ENCODE measurements at regions not wholly inside any gene's neighbourhood (a gene's known extent, or its start where the extent isn't known, plus 50 kb on each side); places are given as distances from the start of the nearest gene placed in this dataset.

GRCh38 chr14:95034788-95035187 is 122.5 kb downstream of the DICER1 start:
- no peak for DNase-seq

DNA sequence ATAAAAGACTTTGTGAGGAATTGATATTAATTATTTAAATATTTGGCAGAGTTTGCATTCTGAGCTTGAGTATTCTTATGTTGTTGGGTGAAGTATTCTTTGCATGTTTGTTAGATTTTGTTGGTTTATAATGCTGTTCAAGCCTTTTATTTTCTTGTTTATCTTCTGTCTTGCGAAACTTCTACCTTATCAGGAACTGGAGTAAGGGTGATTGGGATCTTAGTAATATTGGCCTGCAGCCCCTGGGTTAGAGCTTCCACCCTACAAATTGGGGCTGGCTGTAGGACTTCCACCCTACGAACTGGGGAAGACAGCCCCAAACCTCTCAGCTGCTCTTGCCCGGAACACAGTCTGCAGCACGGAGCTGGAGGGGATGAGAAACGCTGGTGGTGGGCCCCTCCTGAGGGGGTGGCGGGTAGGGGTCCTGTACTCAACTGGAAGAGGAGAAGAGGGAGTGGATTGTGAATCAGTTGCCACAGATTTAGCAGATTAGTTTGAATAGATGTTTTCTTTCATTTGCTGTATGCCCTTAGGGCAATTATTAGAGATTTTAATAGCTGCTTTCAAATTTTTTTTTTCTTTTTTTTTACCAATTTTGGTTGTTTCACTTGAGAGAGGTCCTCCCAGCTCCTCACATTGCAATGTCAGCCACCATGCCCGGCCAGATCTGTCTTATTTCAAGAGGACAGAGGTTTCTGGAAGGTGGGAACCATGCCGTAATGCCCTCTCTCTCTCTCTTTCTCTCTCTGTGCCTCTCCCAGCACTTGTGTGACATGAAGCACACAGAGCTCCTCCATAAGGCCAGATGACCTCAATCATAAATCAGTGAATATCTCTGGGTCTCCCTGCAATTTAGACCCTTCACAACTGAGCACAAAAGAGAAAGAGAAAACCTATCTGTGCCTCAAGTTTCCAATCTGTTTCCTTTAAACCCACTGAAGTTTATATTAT is 123.4 kb downstream of the DICER1 start:
- no peak for DNase-seq

- no peak for DNase-seq
These were observed 124.3 kb downstream of the DICER1 start for GRCh38 chr14:95033031-95033430.

DNA sequence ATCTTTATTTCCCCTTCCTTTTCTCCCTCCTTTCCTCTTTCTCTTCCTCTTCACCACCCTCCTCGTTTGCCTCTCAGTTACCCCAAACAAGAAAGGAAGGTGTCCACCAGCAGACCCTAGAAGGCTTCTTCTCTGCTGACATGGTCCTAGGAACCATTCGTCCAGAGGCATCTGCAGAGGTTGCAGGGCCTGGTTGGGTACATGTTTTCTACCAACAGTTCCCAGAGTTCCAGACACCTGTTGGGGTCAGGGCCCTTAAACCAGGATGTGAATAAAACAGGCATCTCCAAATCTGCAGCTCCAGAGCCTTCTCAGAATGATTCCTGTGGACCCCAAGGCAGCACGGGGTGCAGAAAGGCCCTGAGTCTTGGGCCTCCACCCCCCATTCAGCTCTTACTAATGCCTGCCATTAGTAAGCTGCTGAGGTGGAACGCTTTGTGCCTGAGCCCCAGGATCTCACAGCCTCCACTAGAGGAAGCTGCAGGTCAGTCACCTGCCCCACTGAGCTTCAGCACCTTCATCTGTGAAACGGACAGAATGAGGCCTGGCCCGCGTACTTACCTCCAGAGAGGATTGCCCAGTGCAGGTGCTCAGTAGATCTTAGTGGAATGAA is 130.4 kb downstream of the DICER1 start:
- DNase-seq: no peak

DNA sequence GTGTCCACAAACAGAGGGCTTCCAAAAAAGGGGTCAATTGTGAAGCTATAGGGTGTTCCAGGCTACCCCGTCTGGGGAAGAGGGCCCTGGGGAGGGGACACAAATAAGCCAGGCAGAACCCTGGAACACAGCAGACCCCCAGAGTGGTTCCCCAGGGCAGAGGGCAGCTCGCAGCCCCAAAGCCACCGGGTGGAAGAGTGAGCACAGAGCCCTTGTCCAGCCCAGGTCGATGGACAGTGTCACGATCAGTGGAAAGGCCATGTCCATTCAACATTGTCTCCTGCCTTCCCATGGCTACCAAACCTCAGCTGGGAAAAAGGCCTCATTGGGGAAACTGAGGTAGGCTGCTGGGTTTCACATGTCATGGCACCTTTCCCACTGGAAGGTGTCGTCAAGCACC is 131.4 kb downstream of the DICER1 start:
- DNase-seq: no peak

GRCh38 chr14:95025218-95025617 is 132.1 kb downstream of the DICER1 start:
- no peak for DNase-seq

- DNase-seq: no peak
These were observed 132.9 kb downstream of the DICER1 start for GRCh38 chr14:95024380-95024779.

DNA sequence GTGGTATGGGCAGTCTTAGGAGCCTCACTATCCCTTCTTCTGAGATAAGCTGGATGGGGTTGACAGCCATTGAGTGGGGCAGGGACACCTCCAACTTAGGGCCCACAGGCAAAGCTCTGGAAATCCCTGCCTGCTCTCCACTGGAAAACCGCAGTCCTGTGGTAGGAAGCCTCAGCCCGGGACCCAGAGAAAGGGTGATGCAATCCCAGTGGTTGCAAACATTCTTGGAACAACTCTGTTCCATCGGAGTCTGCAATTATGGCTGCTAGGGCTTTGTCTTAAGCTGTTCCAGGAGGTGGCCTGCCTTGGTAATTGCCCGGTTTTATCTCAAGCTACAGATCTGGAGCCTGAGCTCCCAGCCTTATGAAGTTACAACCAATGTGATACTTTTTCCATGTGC is 133.4 kb downstream of the DICER1 start:
- DNase-seq: no peak

DNA sequence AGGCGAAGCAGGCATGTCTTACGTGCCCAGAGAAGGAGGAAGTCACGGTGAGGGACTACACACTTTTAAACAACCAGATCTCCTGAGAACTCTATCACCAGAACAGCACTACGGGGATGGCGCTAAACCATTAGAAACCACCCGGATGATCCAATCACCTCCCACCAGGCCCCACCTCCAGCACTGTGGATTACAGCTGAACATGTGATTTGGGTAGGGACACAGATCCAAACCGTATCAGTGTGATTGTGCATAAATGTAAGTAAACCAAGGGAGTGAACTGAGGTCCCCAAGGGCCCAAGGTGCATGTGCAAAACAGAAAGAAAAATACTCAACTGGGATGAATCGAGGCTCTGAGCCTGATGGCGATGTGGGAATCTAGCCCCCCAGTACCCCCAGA is 134.2 kb downstream of the DICER1 start:
- DNase-seq: no peak

DNA sequence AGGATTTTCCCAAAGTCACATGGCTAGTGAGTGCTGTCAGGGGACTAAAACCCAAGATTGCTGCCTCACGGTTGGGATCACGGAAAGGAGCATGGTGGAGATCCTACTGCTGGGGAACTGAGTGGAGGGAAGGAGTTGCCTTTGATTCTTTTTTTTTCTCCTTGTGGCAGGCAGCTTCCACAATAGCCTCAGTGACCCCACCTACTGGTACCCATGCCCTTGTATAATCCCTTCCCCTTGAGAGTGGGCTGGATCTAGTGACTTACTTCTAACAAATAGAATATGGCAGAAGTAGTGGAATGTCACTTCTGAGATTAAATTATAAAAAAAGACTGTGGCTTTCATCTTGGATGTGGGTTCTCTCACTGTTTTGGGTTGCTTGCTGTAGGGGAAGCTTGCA is 135.7 kb downstream of the DICER1 start:
- DNase-seq: no peak

- DNase-seq: no peak
These were observed 138.5 kb downstream of the DICER1 start for GRCh38 chr14:95018821-95019220.

DNA sequence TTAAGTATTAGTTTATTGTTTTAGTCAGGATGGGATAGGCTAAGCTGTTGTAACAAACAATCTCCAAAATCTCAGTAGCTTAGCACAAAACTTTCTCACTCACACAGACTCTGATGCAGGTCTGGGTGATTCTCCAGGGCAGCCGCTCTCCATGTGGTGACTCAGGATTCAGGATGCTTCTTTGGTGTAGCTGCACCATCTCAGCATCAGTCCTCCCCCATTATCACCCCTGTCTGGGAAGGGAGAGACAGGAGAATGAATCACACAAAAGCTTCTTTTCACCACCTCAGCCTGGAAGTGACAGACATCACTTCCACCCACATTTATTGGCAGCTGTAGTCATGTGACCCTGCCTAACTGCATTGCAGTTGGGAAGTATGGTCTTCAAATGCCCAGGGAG is 142.3 kb downstream of the DICER1 start:
- no peak for DNase-seq

DNA sequence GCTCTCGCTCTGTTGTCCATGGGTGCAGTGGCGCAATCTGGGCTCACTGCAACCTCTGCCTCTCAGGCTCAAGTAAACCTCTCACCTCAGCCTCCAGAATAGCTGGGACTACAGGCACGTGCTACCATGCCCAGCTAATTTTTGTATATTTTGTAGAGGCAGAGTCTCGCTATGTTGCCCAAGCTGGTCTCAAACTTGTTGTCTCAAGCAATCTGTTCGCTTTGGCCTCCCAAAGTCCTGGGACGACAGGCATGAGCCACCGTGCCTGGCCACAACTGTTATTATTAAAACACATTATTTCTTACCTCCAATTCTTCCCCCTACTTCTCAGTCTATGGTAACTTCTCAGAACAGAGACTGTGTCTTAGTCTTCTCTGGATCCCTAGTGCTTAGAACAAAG is 143.3 kb downstream of the DICER1 start:
- no peak for DNase-seq

DNA sequence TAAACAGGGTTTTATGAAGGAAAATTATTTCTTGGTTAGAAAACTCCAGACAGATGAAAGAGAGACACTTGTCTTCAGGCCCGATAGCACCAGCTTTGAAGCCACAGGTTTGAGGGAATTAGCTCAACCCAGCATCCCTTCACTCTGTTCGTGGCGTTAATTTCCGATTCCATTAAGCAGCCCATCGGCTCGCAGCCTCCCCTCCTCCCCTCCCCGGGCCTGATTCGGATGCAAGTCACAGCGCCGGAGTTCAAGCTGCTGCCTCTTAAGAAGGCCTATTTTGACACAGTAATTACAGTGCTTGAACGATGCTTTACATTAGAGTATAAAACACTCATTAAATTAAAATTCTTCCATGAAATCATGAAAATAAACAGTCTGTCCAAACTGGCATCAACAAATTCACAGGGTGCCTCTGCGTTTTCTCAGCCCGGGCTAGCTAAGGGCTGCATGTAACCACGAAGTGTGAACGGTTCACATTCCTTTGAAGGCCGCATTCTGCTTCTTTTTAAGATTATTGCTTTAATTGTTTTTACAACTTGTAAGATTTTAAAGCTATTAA is 145.8 kb downstream of the DICER1 start:
- DNase-seq: no peak

GRCh38 chr14:95008445-95009217 is 148.7 kb downstream of the DICER1 start:
- DNase-seq: no peak

DNA sequence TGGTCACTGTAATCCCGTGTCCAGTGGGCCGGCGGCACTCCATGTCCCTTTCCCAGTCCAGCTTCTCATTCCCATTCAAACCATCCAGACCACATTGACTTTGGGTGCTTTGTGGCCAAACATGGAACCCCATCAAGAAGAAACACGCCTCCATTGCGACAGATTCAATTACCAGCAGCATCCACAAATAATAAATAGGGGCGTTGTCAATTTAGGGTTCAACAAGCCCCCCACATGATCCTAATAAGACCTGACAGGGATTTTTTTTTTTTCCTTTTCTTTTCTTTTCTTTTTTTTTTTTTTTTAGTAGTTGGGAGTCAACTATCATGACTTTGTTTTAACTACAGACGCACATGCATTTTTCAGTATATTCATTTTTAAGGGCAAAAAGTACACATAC is 149.4 kb downstream of the DICER1 start:
- DNase-seq: no peak

DNA sequence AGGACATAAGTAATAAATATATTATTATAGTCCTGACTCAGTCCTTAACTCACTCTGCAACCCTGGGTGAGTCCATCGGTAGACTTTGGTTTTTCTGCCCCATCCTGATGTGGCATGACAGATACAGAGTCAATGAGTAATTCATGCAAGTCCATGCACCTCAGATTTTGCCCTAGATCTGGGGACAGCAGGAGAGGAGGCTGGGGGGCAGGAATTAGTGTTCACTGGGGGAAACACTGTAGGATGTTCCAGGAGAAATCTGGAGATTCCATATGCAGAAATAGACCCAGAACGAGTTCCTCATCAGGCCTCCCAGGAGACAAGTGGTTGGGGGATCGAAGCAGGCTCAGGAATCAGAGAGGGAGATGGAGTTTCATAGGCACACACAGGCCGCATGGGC is 150.8 kb downstream of the DICER1 start:
- DNase-seq: no peak

DNA sequence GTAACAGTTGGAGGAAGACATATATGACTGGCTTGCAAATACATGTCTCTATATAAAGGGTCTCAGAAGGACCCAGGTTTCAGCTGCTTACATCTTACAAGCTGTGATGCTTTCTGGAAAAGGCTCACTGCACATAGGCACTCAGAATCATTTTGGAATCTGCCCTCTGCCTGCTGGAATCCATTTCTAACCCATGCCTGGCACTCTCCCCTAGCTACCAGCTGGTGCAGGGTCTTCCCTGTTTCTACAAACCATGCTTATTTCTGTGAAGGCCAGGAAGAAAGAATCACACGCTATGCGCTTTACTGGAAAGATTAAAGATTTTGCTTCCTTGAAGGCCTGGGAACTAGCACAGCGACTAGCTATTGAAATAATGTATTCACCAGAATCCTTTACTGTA is 151.3 kb downstream of the DICER1 start:
- no peak for DNase-seq

DNA sequence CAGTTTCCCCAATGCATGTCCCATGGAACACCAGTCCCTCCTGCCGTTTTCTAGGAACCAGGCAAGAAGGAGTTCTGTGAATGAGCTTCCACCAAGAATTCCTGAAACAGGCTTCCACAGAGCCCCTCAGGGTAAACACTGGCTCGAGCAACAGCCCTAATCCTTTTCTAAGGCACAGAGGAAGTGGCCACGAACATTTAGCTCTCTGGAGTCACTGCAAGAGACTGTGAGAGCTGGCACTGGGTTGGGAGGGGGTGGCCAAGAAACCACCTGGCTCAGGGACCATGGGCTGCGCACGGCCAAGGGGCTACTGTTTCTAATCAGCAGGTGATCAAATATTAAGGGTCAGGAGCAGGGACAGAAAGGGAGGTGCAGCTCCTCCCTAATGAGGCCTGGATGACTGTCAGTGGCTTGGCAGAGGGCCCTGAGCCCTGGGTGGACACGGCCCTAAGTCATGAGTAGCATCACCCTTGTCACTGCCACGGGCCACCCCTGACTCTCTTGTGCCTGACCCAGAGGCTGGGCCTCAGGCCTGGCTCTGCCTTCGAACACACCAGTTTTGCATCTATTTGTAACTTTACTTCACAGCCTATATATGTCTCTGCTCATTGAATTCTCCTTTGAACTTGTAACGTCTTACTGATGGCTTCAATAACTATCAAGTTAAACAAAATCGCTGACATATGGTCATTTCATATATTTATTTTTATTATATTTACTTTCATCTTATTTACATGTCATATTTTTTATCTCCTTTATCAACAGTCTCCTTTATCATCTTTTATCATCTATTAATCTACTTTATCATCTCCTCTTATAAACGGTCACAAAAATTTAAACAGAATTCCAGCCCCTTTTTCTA is 154.0 kb downstream of the DICER1 start:
- no peak for DNase-seq

DNA sequence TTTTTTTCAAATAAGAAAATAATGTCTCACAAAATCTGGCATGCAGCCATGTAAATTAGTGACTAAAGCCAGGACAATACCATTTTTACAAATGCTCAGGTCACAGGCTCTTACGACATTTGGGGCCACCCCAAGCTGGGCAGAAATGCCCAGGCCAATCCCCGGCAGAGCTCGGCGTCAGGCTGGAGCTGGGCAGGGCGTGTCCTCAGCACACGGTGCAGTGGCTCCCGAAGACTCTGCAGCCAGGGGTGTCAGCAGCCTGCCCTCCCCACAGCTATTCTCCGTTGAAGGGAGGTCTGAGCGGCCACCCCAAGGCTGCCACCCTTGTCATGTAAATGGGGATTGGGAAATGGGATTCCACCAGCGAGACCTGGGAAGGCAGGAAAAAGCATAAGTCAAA is 158.6 kb downstream of the DICER1 start:
- DNase-seq: peak in 1 of 2 donors; percentile 6

GRCh38 chr14:94998110-94998509 is 159.2 kb downstream of the DICER1 start:
- DNase-seq: no peak

- DNase-seq: no peak
These were observed 161.8 kb downstream of the DICER1 start for GRCh38 chr14:94995551-94995950.
